Upper lobe of left lung (tissue), 4 donors: ENCODE measurements at regions not wholly inside any gene's neighbourhood (a gene's known extent, or its start where the extent isn't known, plus 50 kb on each side); places are given as distances from the start of the nearest gene placed in this dataset.

Source experiments
- CTCF ChIP-seq, 6 experiments: fragments of 450-650 bp in 4 of 6; fragments of 200-600 bp in 2 of 6; sonication (generic) in 2 of 6; IDR thresholded peaks; one replicate each; pipeline ENCODE4 v1.5.1; 2016 to 2019; ENCODE audit warnings: antibody characterized with exemption in 6 of 6
- EP300 ChIP-seq, 4 donors: sonication (generic); formaldehyde crosslinking; IDR thresholded peaks; one replicate each; pipeline ENCODE4 v1.5.1; 2017; ENCODE audit warnings: antibody characterized with exemption in 4 of 4, control low read depth in 2 of 4
- POLR2A ChIP-seq, 4 donors: fragments of 450-650 bp; IDR thresholded peaks; one replicate each; pipeline ENCODE4 v1.5.1; 2016 to 2017; ENCODE audit warnings: antibody characterized with exemption in 4 of 4, mild to moderate bottlenecking in 2 of 4
- POLR2AphosphoS5 ChIP-seq, 2 donors: sonication (generic); formaldehyde crosslinking; IDR thresholded peaks; one replicate each; pipeline ENCODE4 v1.5.1; 2017; ENCODE audit warnings: antibody characterized with exemption in 2 of 2

DNA sequence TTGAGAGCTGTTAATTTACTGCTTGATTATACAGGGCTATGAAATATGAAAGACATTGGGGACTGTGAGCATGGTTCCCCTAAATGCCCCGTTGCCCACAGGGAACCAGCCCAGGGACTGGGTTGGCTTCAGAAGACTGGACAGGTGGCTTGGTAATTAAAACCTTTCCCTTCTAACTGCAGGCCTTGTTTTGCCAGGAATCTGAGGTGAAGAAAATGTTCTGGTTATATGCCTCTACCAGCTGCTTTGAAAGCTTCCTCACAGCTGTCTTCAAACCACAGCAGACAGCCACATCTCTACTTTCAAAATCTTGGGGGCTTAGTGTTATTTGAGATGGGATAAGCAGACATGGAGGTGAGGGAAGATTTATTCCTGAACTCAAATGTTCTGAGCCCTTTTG lies 153.3 kb upstream of the SPRY4 start:
- TF ChIP-seq CTCF (IDR thresholded peaks at IDR 0.05) (no peak), POLR2AphosphoS5 (IDR thresholded peaks at IDR 0.05) (no peak), POLR2A (IDR thresholded peaks at IDR 0.05) (no peak), EP300 (IDR thresholded peaks at IDR 0.05) (no peak)
